Islet precursor cell (in vitro differentiated cells): ENCODE measurements at regions not wholly inside any gene's neighbourhood (a gene's known extent, or its start where the extent isn't known, plus 50 kb on each side); places are given as distances from the start of the nearest gene placed in this dataset.
"Not testable (repeated sequence)": the region's sequence is repeated elsewhere in the genome, so short reads cannot be mapped to it uniquely, and the experiment has no call there.

Source experiments
- DNase-seq: peaks from one replicate; pipeline ENCODE4 v3.0.0-alpha.2; 2018

GRCh38 chr3:164741869-164742268 lies 336.4 kb downstream of the SI start:
- no peak for DNase-seq

DNA sequence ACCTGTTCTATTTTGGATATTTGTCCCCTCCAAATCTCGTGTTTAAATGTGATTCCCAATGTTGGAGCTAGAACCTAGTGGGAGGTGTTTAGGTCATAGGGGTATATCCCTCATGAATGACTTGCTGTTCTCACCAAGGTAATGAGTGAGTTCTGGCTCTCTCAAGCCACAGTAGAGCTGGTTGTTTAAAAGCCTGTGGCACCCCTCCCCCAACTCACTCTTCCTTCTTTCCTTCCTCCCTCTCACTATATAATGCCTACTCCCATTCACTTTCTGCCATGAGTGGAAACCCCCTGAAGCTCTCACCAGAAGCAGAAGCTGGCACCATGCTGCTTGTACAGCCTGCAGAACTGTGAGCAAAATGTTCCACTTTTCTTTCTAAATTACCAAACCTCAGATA lies 341.1 kb downstream of the SI start:
- DNase-seq = no peak

GRCh38 chr3:164732166-164732565 lies 346.1 kb downstream of the SI start:
- no peak for DNase-seq

DNA sequence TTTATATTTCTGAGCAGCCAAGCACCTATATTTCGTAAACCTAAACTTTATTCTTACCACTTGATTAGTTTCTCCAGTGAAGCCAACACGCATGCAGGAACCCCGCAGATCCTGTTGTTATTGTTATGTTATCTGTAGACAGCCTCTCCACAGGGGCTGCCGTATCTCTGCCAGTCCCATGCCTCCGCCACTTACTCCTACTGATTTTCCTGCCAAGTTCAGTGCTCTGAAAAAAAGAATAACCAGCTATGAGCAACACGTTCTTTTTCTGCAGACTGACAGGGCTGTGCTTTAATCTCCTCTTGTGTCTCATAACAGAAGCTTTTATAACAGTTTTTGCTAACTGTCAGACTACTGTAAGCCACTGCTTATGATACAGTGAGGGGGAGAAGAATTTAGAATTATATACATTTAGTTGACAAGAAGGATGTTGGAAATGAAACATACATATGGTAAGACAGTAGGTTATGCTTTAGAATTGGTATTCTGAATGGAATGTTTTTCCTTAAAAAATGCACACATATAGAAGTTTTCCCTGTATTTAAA lies 347.4 kb downstream of the SI start:
- DNase-seq = no peak

GRCh38 chr3:164723396-164723795 lies 354.9 kb downstream of the SI start:
- peak; percentile 58 for DNase-seq

- not testable (repeated sequence) for DNase-seq
These were observed 375.5 kb downstream of the SI start for GRCh38 chr3:164702808-164703207.

DNA sequence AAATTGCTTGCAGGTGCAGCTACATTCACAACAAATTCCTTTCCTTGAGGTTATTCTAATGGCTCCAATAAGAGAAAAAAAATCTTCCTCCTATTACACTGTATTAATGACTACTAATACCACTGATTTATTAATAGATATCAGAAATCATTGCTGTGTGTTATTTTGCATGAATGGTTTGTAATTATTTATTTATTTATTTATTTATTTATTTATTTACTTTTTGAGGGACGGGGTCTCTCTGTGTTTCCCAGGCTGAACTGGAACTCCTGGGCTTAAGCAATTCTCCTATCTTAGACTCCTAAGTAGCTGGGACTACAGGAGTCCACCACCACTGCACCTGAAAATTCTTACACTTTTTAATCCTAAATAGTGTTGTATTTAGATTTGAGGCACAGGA lies 390.4 kb downstream of the SI start:
- no peak for DNase-seq

DNA sequence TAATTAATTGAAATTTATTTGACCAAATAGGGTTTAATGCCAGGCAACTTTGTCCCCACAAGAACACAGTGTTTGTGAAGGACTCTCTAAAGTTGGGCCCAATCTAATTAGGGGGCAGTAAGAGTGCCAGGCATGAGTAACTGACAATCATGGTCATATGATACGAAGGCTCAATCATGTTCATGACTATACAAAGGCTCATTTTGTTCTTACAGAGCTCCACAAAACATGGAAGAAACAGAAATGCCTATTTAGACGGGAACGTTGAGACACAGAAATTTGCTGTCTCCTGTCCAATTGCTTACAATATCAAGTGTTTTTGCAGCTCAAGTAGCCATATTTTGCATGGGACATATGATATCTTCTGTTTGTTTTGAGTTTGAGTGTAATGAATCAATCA lies 391.1 kb downstream of the SI start:
- DNase-seq = no peak

GRCh38 chr3:164683489-164683888 lies 394.8 kb downstream of the SI start:
- DNase-seq = no peak

DNA sequence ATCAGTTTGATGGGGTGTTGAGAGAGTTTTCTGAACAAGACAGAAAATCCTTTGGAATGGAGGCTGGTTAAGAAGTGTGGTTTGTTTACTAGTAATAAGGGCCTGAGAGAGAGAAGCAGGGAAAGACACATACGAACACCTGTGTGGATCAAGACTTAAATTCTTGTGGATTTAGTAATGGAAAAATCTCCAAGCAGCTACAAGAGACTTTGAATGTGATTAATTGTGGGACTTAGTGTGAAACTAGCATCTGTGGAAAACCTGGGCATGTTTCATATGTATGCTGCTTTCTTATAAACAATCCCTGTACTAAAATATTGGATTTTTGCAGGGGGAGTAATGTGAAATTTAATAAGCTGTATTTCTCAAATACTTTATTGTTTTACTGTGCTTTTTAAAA lies 399.1 kb downstream of the SI start:
- no peak for DNase-seq

- DNase-seq = no peak
These were observed 401.0 kb downstream of the SI start for GRCh38 chr3:164677317-164677716.

GRCh38 chr3:164673738-164674137 lies 404.6 kb downstream of the SI start:
- no peak for DNase-seq

- DNase-seq = peak; percentile 33
These were observed 420.2 kb downstream of the SI start for GRCh38 chr3:164658125-164658524.

- DNase-seq = no peak
These were observed 420.7 kb downstream of the SI start for GRCh38 chr3:164657631-164658030.

GRCh38 chr3:164655462-164655861 lies 422.8 kb downstream of the SI start:
- no peak for DNase-seq

- no peak for DNase-seq
These were observed 437.2 kb downstream of the SI start for GRCh38 chr3:164641071-164641470.

GRCh38 chr3:164640591-164640990 lies 437.7 kb downstream of the SI start:
- no peak for DNase-seq

DNA sequence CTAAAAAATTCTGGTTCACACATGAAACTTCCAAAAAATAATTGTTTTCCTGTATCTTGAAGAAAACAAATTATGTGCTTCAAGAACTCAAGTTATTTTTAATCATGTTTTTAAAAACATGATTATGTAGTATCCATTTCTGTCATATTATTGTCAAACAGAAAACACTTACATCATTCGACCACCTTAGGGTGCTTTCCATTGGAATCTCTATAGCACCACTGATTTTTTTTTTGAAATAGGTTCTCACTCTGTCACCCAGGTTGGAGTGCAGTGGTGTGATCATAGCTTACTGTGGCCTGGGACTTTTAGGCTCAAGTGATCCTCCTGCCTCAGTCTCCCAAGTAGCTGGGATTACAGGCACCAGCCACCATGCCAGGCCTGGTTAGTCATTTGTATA lies 457.3 kb downstream of the SI start:
- DNase-seq = no peak

GRCh38 chr3:164620423-164620822 lies 457.9 kb downstream of the SI start:
- DNase-seq = no peak

DNA sequence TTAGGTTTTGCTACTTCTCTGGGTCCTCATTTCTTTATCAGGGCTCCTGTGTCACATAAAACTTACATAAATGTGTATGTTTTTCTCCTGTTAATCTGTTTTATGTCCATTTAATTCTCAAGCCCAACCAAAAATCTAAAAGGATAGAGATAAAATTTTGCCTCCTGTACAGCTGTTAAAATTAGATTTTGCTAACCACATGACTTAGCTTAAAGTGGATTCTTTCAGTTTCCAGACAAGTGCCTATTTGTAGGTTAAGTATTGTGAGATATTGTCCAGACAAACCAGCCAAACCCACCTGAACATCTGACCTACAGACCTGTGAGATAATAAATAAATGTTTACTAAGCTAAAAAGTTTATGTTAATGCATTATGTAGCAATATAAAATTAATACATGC lies 465.5 kb downstream of the SI start:
- DNase-seq = no peak

GRCh38 chr3:164608554-164609276 lies 469.6 kb downstream of the SI start:
- DNase-seq = no peak

- no peak for DNase-seq
These were observed 473.6 kb downstream of the SI start for GRCh38 chr3:164604687-164605086.

- no peak for DNase-seq
These were observed 500.6 kb downstream of the SI start for GRCh38 chr3:164577667-164578210.

DNA sequence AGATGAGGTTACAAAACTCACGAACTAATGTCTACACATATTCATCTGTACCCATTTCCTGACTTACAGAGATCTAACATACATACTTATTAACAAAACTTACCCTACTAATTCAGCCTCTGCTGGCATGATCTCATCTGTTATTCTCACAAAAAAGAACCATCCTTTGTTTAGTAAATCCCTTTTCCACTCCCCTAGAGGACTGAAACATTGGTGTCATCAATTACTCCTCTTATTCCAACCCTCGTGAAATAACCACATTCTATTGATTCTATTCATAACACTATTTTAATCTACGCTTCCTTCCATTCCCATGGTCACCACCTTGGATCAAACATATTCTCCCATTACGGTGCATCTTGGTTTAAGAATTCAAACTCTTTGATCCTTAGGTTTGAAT lies 505.9 kb downstream of the SI start:
- DNase-seq = no peak

- DNase-seq = no peak
These were observed 527.4 kb downstream of the SI start for GRCh38 chr3:164550857-164551256.
